Suprapubic skin (tissue), 4 donors: ENCODE measurements at regions not wholly inside any gene's neighbourhood (a gene's known extent, or its start where the extent isn't known, plus 50 kb on each side); places are given as distances from the start of the nearest gene placed in this dataset.
"Not testable (repeated sequence)": the region's sequence is repeated elsewhere in the genome, so short reads cannot be mapped to it uniquely, and the experiment has no call there.

Experiments
- DNase-seq, 2 donors: peaks; one replicate each; pipeline ENCODE4 v3.0.0-alpha.2; 2019; ENCODE audit warnings: low spot score in 2 of 2
- H3K27ac ChIP-seq: fragments of 200-600 bp; sonication (generic); one replicate; pipeline ENCODE4 v1.5.1; 2019
- H3K27me3 ChIP-seq: fragments of 200-600 bp; sonication (generic); one replicate; pipeline ENCODE4 v1.5.1; 2019
- H3K36me3 ChIP-seq: fragments of 200-600 bp; sonication (generic); one replicate; pipeline ENCODE4 v1.5.1; 2019
- H3K4me1 ChIP-seq: fragments of 200-600 bp; sonication (generic); one replicate; pipeline ENCODE4 v1.5.1; 2019
- H3K4me3 ChIP-seq: fragments of 200-600 bp; sonication (generic); one replicate; pipeline ENCODE4 v1.5.1; 2019; ENCODE audit warnings: mild to moderate bottlenecking
- H3K9me3 ChIP-seq: fragments of 200-600 bp; sonication (generic); one replicate; pipeline ENCODE4 v1.5.1; 2019
- CTCF ChIP-seq, 2 donors: fragments of 200-600 bp in 1 of 2; fragments of 450-650 bp in 1 of 2; sonication (generic) in 1 of 2; IDR thresholded peaks; one replicate each; pipeline ENCODE4 v1.5.1; 2016 to 2019; ENCODE audit warnings: antibody characterized with exemption in 2 of 2, mild to moderate bottlenecking in 1 of 2, moderate library complexity in 1 of 2
- EP300 ChIP-seq: sonication (generic); formaldehyde crosslinking; IDR thresholded peaks from one replicate; pipeline ENCODE4 v1.6.1; 2017; ENCODE audit warnings: antibody characterized with exemption
- POLR2A ChIP-seq, 2 donors: fragments of 450-650 bp; IDR thresholded peaks; one replicate each; pipeline ENCODE4 v1.6.1; 2017; ENCODE audit warnings: antibody characterized with exemption in 2 of 2, mild to moderate bottlenecking in 2 of 2, moderate library complexity in 2 of 2
- POLR2AphosphoS5 ChIP-seq, 3 donors: sonication (generic); formaldehyde crosslinking; IDR thresholded peaks; one replicate each; pipeline ENCODE4 v1.6.1; 2017; ENCODE audit warnings: antibody characterized with exemption in 3 of 3
- WGBS: methylation state at CpG from one replicate; pipeline ENCODE4 v1.1.5; 2018; 5-methylcytosine and 5-hydroxymethylcytosine counted together

DNA sequence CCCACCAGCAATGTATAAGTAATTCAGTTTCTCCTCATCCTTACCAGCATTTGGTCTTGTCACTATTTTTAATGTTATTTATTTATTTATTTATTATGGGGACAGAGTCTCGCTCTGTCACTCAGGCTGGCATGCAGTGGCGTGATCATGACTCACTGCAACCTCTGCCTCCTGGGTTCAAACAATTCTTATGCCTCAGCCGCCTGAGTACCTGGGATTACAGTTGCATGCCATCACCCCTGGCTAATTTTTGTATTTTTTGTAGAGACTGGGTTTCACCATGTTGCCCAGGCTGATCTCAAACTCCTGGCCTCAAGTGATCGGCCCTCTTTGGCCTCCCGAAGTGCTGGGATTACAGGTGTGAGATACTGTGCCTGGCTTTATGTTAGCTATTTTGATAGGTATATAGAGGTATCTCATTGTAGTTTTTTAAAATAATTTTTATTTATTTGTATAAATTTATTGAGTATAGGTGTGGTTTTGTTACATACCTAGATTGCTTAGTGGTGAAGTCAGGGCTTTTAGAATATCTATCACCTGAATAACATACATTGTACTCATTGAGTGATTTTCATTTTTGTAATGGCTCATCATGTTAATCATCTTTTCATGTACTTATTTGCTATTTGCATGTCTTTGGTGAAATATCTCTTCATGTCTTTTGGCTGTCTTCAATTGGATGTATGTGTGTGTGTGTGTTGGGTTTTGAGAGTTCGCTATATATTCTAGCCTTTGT lies 53.3 kb downstream of the TANC2 start:
- no peak for DNase-seq
- WGBS: 86% methylated on average over 6 of the region's 6 CpGs
- no peak overlapping the region for H3K4me3 ChIP-seq
- TF ChIP-seq POLR2A (IDR thresholded peaks at IDR 0.05) (no peak), POLR2AphosphoS5 (IDR thresholded peaks at IDR 0.05) (no peak), CTCF (IDR thresholded peaks at IDR 0.05) (no peak), EP300 (no peak)
- no peak overlapping the region for H3K27ac ChIP-seq
- no peaks in the 10 kb centered on the region for H3K9me3 ChIP-seq
- H3K27me3 ChIP-seq: no peaks in the 10 kb centered on the region
- no peaks in the 10 kb centered on the region for H3K36me3 ChIP-seq
- no peaks in the 10 kb centered on the region for H3K4me1 ChIP-seq

DNA sequence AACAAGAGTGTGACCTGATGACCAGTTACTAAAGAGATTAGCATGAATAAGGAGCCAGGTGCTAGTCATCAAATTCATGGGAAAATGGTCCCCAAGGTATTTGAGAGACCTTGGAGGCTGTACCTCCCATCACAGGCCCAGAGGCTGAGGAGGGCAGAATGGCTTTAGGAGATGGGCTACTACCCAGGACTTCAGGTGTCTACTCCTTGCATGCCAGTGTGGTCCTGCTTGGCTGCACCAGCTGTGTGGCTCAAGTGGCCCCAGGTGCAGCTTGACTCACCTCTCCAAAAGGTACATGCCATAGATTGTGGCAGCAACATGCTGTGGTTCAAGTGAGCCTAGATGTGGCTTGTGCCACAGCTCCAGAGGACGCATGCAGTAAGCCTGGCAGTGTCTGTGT lies 56.5 kb downstream of the TANC2 start:
- H3K9me3 ChIP-seq: no peaks in the 10 kb centered on the region
- no peak overlapping the region for H3K4me3 ChIP-seq
- H3K27ac ChIP-seq: no peak overlapping the region
- TF ChIP-seq POLR2AphosphoS5 (IDR thresholded peaks at IDR 0.05): no peak
- no peak for TF ChIP-seq CTCF (IDR thresholded peaks at IDR 0.05)
- no peak for TF ChIP-seq EP300
- no peak for DNase-seq
- no peaks in the 10 kb centered on the region for H3K36me3 ChIP-seq
- no peaks in the 10 kb centered on the region for H3K27me3 ChIP-seq
- H3K4me1 ChIP-seq: no peaks in the 10 kb centered on the region
- WGBS: 100% methylated on average over 1 of the region's 1 CpG

GRCh38 chr17:63023049-63023448 lies 57.0 kb downstream of the TANC2 start:
- no peak for DNase-seq
- Histone ChIP-seq H3K9me3 (no peaks in the 10 kb centered on the region), H3K4me1 (no peaks in the 10 kb centered on the region), H3K36me3 (no peaks in the 10 kb centered on the region), H3K4me3 (no peak overlapping the region), H3K27me3 (no peaks in the 10 kb centered on the region), H3K27ac (no peak overlapping the region)
- TF ChIP-seq POLR2A (IDR thresholded peaks at IDR 0.05): no peak
- no peak for TF ChIP-seq POLR2AphosphoS5 (IDR thresholded peaks at IDR 0.05)
- TF ChIP-seq EP300: no peak
- TF ChIP-seq CTCF (IDR thresholded peaks at IDR 0.05): no peak
- WGBS: 95% methylated on average over 2 of the region's 2 CpGs

DNA sequence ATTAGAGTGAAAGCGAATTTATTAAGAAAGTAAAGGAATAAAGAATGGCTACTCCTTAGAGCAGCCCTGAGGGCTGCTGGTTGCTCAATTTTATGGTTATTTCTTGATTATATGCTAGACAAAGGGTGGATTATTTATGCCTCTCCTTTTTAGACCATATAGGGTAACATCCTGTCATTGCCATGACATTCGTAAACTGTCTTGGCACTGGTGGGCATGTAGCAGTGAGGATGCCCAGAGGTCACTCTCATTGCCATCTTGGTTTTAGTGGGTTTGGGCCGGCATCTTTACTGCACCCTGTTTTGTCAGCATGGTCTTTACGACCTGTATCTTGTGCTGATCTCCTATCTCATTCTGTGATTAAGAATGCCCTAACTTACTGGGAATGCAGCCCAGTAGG lies 58.2 kb downstream of the TANC2 start:
- Histone ChIP-seq H3K27ac (no peak overlapping the region), H3K36me3 (no peaks in the 10 kb centered on the region), H3K9me3 (no peaks in the 10 kb centered on the region), H3K4me3 (no peak overlapping the region), H3K4me1 (no peaks in the 10 kb centered on the region), H3K27me3 (no peaks in the 10 kb centered on the region)
- DNase-seq: no peak
- TF ChIP-seq POLR2AphosphoS5 (IDR thresholded peaks at IDR 0.05): no peak
- no peak for TF ChIP-seq POLR2A (IDR thresholded peaks at IDR 0.05)
- no peak for TF ChIP-seq CTCF (IDR thresholded peaks at IDR 0.05)
- TF ChIP-seq EP300: no peak
- 82% methylated on average over 4 of the region's 4 CpGs for WGBS

DNA sequence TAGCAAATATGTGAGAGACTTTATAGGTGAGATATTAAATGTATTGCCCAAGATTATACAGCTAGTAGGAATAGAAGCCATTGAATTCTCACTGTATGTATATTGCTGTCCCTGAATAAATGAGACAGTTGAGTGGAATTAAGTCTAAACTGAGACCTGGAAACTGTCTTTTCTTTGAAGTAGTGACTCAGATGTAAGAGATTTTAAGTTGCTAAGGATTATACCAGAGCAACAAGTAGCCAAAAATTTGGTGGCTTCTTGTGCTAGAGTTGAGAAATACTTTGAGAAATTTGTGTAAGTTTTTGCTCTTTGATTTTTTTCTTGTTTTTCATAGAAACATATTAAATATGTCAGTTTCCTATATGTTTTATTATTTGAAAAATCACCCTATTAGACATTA lies 58.7 kb downstream of the TANC2 start:
- Histone ChIP-seq H3K27ac (no peak overlapping the region), H3K36me3 (no peaks in the 10 kb centered on the region), H3K4me1 (no peaks in the 10 kb centered on the region), H3K4me3 (no peak overlapping the region), H3K27me3 (no peaks in the 10 kb centered on the region), H3K9me3 (no peaks in the 10 kb centered on the region)
- TF ChIP-seq CTCF (IDR thresholded peaks at IDR 0.05) (no peak), POLR2A (IDR thresholded peaks at IDR 0.05) (no peak), EP300 (no peak), POLR2AphosphoS5 (IDR thresholded peaks at IDR 0.05) (no peak)
- no peak for DNase-seq

GRCh38 chr17:63025637-63026036 lies 59.6 kb downstream of the TANC2 start:
- not testable (repeated sequence) for H3K27ac ChIP-seq, H3K9me3 ChIP-seq, H3K36me3 ChIP-seq, DNase-seq, H3K4me3 ChIP-seq, H3K27me3 ChIP-seq, H3K4me1 ChIP-seq
- WGBS: 92% methylated on average over 4 of the region's 4 CpGs
